ENCODE measurements at regions not wholly inside any gene's neighbourhood (a gene's known extent, or its start where the extent isn't known, plus 50 kb on each side); places are given as distances from the start of the nearest gene placed in this dataset.
"Not testable (repeated sequence)": the region's sequence is repeated elsewhere in the genome, so short reads cannot be mapped to it uniquely, and the experiment has no call there.

DNA sequence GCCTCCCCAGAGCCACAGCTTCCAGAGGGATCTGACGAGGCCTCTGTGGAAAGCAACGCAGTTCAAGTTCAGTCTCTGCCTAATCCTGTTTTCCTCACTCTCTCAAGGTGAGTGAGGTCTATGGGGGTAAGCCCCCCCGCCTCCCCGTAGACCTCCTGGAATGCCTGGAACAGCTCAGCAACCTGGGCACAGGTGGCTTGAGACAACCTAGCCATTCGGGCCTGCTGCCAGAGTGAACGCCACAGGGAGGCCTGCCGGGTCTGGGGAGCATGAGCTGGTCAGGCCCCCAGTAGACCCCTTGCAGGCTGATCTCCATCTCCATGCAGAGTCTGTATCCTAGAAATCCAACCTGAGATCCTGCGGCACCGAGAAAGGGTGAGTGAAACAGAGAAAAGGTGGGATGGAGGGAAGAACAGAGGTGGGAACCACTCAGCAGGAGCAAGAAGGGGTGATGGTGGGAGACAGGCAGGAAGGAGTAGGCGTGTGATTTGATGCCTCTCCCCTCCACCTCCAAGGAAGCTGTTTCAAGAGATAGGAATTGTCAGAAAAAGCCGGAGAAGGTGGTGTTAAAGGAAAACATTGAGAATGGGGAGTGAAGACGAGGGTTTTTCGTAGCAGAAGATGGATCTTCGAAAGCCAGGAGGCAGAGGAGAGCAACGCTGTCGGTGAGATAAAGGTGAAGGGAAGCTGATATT is 123.1 kb upstream of the PRMT8 start:
- DNase-seq = no peak

DNA sequence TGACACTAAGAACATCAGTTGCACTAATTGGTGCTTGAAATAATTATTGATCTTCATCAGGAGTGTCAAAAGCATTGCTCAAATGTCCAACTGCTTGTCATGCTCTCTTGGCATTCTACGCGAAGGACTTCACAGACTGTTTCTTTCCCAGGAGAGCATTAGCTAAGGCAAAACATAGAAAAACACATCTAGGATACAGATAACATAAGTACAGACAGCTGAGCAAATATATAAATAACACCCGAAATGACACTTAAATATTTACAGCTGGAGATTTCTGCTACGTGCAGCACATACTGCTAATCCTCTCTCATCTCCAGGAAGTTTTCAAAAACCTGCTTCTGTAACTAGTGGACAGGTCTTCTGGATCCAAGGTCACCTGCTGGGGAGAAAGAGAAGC is 120.0 kb upstream of the PRMT8 start:
- no peak for DNase-seq

DNA sequence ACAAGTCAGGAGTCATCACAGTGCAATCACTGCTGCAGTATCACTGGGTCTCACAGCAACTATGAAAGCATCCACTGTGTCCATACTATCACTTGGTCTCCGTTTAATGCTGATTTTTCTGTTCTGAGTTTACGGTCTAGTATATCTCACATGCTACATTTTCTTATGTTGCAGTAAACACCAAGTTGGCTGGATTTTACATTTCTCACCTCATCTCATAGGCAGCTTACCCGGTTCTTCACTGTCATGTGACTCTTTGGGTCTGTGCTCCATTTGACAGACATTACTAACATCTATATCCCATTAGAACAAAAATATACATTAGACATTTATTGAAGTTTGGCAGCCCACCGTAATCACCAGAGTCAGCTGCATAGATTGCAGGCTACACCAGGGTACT is 115.7 kb upstream of the PRMT8 start:
- DNase-seq = no peak

DNA sequence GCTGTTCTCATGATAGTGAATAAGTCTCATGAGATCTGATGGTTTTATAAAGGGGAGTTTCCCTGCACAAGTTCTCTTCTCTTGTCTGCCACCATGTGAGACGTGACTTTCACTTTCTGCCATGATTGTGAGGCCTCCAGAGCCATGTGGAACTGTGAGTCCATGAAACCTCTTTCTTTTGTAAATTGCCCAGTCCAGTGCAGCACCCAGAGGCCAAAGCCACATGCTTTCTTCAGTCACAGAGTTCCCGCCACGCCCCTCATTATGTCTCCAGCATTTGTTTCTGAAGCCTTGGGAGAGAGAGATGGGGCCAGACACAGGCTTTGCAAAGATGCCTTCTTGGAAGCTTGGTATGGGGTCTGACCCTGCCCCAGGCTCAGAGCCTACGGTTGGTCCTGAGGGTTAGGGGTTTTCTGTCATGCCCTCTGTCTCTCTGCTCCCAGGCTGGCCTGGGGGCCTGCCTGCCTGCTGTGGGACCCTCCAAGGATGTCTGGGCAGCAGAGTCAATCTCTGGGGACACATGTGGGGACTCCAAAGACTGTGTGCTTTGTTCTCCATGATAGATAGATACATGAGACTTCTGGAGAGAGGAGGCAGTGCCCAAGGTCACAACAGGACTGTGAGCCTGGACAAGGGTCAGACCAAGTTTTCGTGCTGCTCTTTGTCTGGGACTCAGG is 114.1 kb upstream of the PRMT8 start:
- no peak for DNase-seq

DNA sequence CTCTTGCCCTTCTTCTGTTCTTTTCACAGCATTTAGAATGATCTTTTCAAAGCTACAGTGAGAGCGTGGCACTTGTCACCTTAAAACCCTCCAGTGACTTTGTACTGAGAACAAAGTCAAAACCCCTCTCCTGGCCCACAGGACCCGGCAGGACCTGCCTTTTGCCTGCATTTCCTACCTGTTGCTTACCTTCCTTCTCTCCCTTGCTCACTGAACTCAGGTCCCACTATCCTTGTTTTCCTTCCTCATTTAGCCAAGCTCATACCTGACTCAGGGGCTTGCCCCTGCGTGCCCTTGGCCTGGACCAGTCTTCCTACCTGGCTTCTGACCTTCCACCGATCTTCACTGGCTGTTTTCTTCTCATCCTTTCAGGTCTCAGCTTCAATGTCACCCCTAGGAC is 112.3 kb upstream of the PRMT8 start:
- DNase-seq = no peak

DNA sequence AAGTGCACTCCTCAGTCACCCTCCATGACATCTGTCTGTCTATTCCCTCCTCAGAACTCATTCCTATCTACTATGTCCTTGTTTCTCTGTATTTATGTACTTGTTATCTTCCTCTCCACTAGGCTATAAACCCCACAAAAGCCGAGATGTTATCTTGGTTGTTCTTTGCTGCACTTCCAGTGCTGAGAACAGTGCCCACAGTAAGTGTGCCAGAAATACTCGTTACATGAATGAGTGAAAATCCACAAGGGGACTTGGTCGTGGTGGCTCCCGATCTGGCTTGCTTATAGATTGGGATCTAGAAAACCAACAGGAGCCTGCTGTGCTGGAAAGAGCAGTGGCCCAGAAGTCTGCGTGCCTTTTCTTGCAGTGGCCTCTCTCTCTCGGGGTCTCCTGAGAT is 111.9 kb upstream of the PRMT8 start:
- DNase-seq = no peak

DNA sequence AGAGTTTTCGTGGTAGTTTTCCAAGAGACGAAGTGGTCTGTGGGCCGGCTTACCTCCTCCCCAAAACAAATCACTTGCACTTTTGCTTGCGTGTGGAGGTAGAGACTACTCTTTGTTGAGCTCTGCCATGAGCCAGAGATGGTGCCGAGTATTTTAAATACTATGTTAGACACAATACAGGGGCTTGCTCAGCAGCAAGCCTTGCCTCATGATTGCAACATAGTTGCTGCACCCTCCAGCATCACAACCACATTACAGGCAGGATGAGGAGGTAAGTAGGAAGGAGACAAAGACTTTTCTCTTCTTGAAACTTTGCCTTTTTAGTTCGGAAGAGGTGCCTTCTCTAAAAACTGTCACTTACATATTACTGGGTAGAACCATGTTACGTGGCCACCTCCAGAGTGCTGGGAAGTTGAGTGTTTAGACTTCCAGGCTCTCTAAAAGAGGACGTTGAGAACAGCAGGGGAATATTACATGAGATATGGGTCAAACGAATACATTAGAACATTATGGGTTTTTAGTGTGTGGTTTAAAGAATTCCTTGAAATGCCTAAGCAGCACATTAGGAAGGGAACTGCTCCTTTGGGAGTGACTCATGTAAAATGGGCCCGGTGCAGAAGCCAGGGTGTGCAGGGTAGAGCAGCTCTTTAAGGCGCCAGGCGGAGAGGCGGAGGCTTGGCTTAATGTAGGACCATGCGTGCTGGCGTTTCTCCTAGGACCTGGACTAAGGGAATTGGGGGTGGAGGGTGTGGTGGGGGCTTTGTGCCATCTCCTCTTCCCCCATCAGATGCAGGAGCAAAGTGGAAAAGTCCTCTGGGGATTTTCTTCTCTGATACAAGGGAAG is 110.6 kb upstream of the PRMT8 start:
- DNase-seq = no peak

DNA sequence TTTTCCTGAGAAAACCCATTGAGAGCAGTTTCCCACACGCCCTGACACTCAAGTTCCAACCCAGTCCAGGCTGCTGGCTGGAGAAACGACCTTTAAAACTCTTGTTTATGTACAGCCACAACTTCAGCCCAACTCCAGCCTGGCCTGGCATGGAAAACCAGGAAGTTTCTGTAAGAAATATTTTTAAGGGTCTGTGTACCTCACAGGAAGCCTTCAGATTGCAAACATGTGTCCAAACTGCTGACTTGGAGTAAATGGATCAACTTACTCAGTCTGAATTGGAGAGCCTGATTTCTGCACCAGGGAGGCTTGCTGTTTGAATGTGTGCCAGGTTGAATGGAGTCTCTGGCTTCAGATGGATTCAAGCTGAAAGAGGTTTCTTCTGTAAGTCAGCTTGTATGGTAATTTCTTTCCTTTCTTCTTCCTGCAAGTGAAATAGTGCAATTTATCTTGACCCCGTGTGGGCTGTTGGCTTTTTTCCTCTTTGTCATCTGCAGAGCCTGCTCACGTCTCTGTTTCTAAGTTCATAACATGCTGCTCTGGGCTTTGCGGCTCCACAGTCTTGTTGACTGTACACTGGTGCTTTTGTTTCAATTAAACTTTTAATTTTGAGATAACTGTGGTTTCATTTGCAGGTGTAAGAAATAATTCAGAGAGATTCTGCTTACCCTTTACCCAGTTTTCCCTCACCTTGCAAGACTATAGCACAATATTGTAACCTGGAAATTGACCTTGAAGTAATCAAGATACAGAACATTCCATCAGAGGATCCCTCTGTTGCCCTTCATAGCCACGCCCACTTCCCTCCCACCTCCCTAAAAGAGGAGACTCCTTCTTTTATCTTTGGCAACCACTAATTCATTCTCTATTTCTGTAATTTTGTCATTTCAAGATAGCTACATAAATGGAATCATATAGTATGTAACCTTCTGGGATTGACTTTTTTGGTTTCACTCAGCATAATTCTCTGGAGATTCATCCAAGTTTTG is 109.7 kb upstream of the PRMT8 start:
- DNase-seq = no peak

DNA sequence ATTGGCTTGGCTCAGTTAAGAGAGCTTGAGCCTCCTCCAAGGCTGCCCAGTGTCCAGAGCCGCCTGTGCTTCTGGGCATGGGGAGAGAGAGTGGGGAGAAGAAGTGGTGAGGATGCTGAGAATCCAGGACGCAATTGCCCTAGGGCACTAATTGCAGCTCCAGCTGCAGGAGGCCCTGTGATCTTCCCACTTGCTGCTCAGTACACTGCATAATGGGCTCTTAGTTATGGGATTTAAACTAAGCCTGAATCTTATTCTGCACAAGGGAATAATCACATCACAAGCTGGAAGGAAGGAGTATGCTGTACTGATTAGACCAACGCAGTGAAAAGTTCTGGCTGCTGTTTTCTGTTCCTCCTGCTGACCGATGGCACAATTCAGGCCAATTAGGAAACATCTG is 101.0 kb upstream of the PRMT8 start:
- DNase-seq = no peak

DNA sequence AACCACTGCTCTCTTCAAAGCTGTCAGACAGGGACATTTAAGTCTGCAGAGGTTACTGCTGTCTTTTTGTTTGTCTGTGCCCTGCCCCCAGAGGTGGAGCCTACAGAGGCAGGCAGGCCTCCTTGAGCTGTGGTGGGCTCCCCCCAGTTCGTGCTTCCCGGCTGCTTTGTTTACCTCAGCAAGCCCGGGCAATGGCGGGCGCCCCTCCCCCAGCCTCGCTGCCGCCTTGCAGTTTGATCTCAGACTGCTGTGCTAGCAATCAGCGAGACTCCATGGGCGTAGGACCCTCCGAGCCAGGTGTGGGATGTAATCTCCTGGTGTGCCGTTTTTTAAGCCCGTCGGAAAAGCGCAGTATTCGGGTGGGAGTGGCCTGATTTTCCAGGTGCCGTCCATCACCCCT is 93.4 kb upstream of the PRMT8 start:
- DNase-seq = not testable (repeated sequence)

DNA sequence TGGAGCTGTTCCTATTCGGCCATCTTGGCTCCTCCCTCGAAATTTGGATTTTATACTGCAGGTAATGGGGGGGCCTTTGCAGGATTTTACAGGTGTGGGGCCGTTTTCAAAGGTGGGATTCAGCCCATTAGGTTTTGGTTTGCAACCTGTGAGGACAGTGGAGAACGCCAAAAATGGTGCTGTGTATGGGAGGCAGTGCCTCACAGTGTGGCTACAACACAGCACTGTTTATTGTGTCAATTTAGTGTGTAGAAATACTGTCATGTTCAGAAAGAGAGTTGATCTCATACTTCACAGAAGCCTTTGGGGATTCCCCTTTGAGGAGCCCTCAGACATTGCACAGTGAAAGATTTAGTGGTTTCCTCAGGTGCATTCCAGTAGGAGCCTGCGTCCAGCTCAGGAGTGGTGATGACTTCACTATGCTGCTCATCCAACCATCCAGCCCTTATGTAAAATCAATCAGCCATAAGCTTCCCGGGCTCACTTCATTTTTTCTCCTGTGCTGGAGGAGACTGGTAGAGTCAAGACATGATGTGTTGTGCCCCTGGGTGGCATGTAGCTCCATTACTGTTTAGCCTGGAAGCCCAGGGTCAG is 92.7 kb upstream of the PRMT8 start:
- no peak for DNase-seq

DNA sequence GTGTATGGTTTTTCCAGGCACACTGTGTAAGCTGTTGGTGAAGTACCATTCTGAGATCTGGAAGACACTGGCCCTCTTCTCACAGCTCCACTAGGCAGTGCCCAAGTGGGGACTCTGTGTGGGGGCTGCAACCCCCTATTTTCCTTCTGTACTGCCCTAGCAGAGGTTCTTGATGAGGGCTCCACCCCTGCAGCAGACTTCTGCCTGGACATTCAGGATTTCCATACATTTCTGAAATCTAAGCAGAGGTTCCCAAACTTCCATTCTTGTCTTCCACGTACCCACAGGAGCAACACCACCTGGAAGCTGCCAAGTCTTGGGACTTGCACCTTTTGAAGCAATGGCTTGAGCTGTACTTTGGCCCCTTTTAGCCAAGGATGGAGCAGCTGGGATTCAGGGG is 85.2 kb upstream of the PRMT8 start:
- DNase-seq = no peak

DNA sequence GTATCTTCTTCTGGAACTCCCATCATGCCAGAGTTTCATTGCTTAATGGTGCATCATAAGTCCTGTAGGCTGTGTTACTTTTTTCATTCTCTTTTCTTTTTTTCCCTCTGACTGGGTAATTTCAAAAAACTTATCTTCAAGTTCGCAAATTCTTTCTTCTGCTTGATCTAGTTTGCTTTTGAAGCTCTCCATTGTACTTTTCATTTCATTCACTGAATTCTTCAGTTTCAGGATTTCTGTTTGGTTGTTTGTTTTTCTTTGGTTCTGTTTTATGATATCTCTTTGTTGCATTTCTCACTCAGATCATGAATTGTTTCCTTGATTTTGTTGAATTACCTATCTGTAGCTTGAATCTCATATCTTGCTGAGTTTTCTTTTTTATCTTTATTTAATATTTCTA is 83.3 kb upstream of the PRMT8 start:
- no peak for DNase-seq

DNA sequence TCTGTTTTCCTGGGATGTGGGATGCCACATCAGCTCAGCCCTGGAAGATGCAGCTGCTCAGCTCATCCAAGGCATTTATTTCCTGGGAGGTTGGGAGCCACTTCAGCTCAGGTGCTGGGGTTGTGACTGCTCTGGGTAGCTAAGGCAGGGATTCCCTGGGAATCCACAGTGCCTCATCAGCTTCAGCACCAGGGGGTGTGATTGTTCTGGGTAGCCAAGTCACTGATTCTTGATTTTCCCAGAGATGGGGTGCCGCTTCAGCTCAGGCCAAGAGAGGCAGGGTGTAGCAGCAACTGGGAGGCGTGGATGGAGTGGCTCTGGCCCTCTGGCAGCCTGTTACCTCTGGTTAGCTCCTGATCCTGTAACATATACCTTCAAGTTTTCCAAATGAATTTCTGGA is 81.3 kb upstream of the PRMT8 start:
- DNase-seq = no peak

DNA sequence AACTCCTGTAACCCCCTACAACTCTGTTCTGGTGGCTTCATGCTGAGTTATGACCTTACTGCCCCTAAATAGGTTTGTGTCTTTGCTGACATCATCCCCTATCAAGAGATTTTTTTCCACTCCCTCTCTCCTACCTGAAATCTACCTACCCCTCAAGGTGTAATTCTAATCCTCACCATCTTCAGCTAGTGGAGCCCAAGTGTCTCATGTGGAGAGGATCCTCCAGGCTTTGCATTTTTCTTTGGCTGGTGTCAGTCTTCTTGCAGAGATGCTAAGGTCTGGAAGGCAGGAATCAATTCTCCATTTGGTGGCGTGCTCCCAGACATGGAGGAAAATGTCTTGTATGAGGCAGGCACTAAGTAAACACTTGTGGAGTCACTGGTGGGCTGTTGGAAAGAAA is 74.8 kb upstream of the PRMT8 start:
- no peak for DNase-seq

DNA sequence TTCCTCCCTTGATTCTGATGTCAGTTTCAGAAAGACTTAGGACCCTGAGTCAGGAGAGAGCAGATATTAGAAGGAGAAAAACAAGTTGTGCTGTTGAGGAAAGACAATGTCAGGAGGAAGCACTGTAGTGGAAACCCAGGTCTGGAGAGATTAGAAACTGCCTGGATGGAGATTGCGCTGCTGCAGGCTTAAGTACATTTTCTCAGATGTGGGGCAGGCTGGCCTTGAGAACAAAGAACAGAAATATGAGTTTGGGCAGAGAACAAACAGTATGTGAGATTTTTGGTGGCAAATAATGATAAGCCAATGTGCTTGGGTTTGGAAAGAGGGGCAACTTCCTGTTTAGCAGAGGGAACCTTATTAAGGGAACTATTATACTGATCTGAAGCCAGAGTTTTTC is 74.3 kb upstream of the PRMT8 start:
- DNase-seq = no peak

DNA sequence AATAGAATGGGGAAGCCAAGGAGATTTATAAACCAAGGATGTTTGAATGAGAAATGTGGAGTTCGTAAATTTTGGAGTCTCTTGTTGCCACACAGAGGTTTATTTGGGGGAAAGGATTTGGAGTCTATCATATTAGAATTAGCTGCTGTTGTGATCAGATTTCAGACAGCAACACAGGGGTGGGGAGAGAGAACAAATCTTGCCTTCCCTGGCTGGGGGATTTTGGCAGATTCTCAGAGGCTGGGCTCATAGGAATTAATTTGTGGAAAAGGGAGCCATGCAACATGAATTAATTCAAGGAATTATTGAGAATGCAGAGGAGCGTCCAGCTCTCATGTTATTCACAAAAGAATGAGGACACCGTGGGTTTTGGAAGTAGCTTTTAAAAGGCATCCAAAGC is 73.9 kb upstream of the PRMT8 start:
- DNase-seq = no peak

DNA sequence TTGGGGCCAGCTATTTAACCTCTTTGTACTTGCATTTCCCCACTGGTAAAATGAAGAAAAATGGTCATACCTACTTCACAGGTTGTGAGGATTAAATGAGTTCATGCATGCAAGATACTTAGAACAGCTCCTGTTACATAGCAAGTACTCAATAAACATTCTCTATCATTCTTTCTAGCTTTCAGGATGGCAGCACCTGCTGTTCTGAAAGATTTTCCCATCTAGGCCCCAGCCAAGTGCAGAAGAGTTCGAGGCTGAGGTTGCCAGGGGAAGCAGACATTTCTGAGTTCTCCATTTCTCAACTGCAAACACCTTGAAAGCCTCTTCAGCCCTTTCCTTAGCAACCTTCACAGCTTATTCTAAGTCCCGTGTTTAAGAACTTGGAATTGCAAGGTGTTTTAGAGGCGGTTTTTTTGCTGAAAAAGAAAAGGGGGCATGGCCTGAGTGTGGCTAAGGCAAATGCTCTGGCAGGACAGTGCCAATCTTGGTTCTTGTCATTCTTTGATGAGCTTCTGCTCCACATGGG is 73.0 kb upstream of the PRMT8 start:
- DNase-seq = no peak

DNA sequence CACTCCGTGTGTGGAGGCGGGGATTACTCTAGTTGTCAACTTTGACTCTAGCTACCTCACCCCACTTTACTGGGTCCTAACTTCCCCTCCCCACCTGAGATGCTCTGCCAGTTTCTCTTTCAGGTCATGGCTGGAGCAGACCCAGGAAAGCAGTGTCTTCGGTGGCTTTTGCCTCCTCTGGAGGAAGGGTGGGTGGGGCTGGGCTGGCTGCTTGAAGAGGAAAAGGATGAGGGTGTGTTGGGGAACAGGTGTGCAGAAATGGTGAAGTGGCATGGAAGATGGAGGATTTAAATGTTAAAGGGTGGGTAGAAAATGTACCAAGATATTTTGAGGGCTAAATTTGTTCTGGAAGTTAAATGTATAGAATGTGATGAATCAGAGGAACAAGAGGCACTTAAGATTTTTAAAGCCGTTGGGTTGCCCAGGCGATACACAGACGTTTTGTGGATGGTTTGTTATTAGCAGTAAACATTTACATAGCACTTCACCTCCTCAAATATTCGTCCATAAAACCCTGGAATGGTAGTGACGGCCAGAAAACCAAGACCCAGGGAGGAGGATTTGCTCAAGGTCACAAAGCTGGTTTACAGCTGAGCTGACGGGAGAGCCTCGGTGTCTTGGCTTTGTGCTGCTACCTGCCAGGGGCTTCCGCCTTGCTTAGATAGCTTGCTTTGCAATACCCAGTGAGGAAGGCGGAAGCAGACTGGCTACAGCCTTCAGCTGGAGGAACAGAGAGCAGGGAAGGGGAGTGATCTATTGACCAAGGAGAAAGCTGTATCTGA is 72.2 kb upstream of the PRMT8 start:
- DNase-seq = no peak

DNA sequence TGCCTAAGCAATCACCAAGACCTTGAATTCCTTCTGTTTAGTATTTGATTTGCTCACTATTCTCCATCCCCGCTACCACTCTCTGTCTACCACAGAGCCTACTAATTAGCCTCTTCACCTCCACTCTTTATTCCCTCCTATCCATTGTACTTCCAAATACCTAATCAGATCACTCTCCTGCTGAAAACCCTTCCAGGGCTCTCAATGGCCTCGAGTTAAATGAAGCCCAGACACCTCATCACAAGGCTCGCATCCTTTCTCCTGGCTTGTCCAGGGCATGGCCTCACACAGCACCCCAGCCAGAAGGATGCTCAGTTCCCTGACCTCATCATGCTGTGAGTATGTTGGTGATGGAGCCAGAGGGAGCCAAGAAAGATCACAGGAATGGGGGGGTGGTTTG is 71.4 kb upstream of the PRMT8 start:
- DNase-seq = no peak

DNA sequence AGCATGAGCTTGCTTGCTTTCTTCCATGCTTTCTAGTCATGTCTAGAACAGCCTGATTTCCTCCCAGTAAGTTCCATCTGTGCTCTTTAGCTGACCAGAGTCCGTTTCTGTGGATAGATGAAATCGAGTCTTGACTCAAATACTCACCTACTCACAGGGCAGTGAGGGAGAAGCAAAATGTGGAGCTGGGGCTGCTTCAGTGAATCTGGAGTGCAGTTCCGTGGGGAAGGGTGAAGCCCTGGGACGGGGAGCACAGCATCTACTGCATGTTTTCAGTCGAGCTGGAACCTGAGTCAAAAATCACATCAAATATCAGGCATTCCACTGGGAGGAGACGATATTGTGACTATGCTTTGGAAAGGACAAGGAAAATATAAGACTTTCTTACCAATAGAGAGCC is 70.3 kb upstream of the PRMT8 start:
- DNase-seq = no peak

Measured in midbrain (tissue), 1 donor.